Inflammatory macrophage (primary cell): ENCODE measurements at regions not wholly inside any gene's neighbourhood (a gene's known extent, or its start where the extent isn't known, plus 50 kb on each side); places are given as distances from the start of the nearest gene placed in this dataset.
"Not testable (repeated sequence)": the region's sequence is repeated elsewhere in the genome, so short reads cannot be mapped to it uniquely, and the experiment has no call there.

Experiments
- DNase-seq, 2 donors: peaks; one replicate each; pipeline ENCODE4 v3.0.0-alpha.2; 2020 to 2022

- no peak for DNase-seq
These were observed 859.0 kb upstream of the B3GALT2 start for GRCh38 chr1:194045416-194045815.

GRCh38 chr1:194044892-194045291 lies 858.5 kb upstream of the B3GALT2 start:
- no peak for DNase-seq

- no peak for DNase-seq
These were observed 857.8 kb upstream of the B3GALT2 start for GRCh38 chr1:194043984-194044755.

GRCh38 chr1:194042736-194043135 lies 856.3 kb upstream of the B3GALT2 start:
- DNase-seq = no peak

- DNase-seq = no peak
These were observed 854.1 kb upstream of the B3GALT2 start for GRCh38 chr1:194040496-194040895.

GRCh38 chr1:194039578-194039977 lies 853.2 kb upstream of the B3GALT2 start:
- no peak for DNase-seq

- DNase-seq = no peak
These were observed 847.2 kb upstream of the B3GALT2 start for GRCh38 chr1:194033646-194034045.

- no peak for DNase-seq
These were observed 841.6 kb upstream of the B3GALT2 start for GRCh38 chr1:194028002-194028401.

GRCh38 chr1:194026422-194026821 lies 840.0 kb upstream of the B3GALT2 start:
- no peak for DNase-seq

- DNase-seq = no peak
These were observed 838.2 kb upstream of the B3GALT2 start for GRCh38 chr1:194024659-194025058.

- DNase-seq = no peak
These were observed 827.6 kb upstream of the B3GALT2 start for GRCh38 chr1:194014014-194014413.

- DNase-seq = no peak
These were observed 827.1 kb upstream of the B3GALT2 start for GRCh38 chr1:194013561-194013960.

- DNase-seq = no peak
These were observed 817.7 kb upstream of the B3GALT2 start for GRCh38 chr1:194004146-194004545.

GRCh38 chr1:194001726-194002350 lies 815.4 kb upstream of the B3GALT2 start:
- not testable (repeated sequence) for DNase-seq

GRCh38 chr1:193988885-193989284 lies 802.5 kb upstream of the B3GALT2 start:
- DNase-seq = no peak

- DNase-seq = no peak
These were observed 792.8 kb upstream of the B3GALT2 start for GRCh38 chr1:193979219-193979618.

GRCh38 chr1:193974286-193974798 lies 787.9 kb upstream of the B3GALT2 start:
- DNase-seq = no peak

- no peak for DNase-seq
These were observed 787.0 kb upstream of the B3GALT2 start for GRCh38 chr1:193973428-193973827.

GRCh38 chr1:193971595-193971994 lies 785.2 kb upstream of the B3GALT2 start:
- DNase-seq = no peak

GRCh38 chr1:193960499-193960898 lies 774.1 kb upstream of the B3GALT2 start:
- DNase-seq = no peak

GRCh38 chr1:193960040-193960439 lies 773.6 kb upstream of the B3GALT2 start:
- no peak for DNase-seq

GRCh38 chr1:193957556-193958095 lies 771.2 kb upstream of the B3GALT2 start:
- DNase-seq = no peak

GRCh38 chr1:193952778-193953374 lies 766.5 kb upstream of the B3GALT2 start:
- DNase-seq = no peak
